ENCODE measurements at regions not wholly inside any gene's neighbourhood (a gene's known extent, or its start where the extent isn't known, plus 50 kb on each side); places are given as distances from the start of the nearest gene placed in this dataset.

- Histone ChIP-seq H3K27me3 (ENCODE audit: low read depth) (no peaks in the 10 kb centered on the region), H3K9me3 (no peaks in the 10 kb centered on the region), H3K27ac (no peak overlapping the region), H3K4me1 (no peaks in the 10 kb centered on the region), H3K4me3 (no peak overlapping the region), H3K36me3 (no peaks in the 10 kb centered on the region)
- intact Hi-C loops (cut with DNase I), result no loop called here
- ATAC-seq (no peak), DNase-seq (no peak)
- no peak for TF ChIP-seq CTCF (IDR thresholded peaks at IDR 0.05)
Observed at GRCh38 chr2:209194717-209195116, 229.1 kb upstream of the MAP2 start.

GRCh38 chr2:209208211-209208610, 215.6 kb upstream of the MAP2 start:
- H3K9me3 ChIP-seq, result no peaks in the 10 kb centered on the region
- intact Hi-C loops (cut with DNase I), result loop anchor here (5.0 kb wide), 1 partner anchor 741 kb away; no protein-coding TSS in a partner anchor
- no peaks in the 10 kb centered on the region for H3K36me3 ChIP-seq
- ATAC-seq (peak in 1 of 2 donors; percentile 44), DNase-seq (peak; percentile 43)
- H3K4me3 ChIP-seq, result no peak overlapping the region
- H3K27me3 ChIP-seq (ENCODE audit: low read depth), result no peaks in the 10 kb centered on the region
- TF ChIP-seq CTCF (IDR thresholded peaks at IDR 0.05), result peak; percentile 56
- no peaks in the 10 kb centered on the region for H3K4me1 ChIP-seq
- H3K27ac ChIP-seq, result no peak overlapping the region

DNA sequence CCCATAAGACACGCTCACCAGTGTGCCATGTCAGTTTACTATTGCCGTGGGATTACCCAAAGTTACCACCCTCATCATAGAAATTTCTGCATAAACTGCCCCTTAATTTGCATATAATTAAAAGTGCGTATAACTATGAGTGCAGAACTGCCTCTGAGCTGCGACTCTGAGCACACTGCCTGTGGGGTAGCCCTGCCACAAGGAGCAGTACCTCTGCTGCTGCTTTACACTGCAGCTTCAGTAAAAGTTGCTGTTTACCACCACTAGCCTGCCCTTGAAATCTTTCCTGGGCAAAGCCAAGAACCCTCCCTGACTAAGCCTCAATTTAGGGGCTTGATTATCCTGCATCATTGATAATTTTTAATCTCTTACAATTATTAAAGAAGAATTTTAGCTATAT, 213.9 kb upstream of the MAP2 start:
- DNase-seq (no peak), ATAC-seq (no peak)
- H3K4me3 ChIP-seq, result no peak overlapping the region
- no peaks in the 10 kb centered on the region for H3K27me3 ChIP-seq (ENCODE audit: low read depth)
- H3K9me3 ChIP-seq, result no peaks in the 10 kb centered on the region
- no peaks in the 10 kb centered on the region for H3K36me3 ChIP-seq
- intact Hi-C loops (cut with DNase I), result loop anchor here (5.0 kb wide), 1 partner anchor 743 kb away; no protein-coding TSS in a partner anchor
- no peaks in the 10 kb centered on the region for H3K4me1 ChIP-seq
- no peak overlapping the region for H3K27ac ChIP-seq
- no peak for TF ChIP-seq CTCF (IDR thresholded peaks at IDR 0.05)

DNA sequence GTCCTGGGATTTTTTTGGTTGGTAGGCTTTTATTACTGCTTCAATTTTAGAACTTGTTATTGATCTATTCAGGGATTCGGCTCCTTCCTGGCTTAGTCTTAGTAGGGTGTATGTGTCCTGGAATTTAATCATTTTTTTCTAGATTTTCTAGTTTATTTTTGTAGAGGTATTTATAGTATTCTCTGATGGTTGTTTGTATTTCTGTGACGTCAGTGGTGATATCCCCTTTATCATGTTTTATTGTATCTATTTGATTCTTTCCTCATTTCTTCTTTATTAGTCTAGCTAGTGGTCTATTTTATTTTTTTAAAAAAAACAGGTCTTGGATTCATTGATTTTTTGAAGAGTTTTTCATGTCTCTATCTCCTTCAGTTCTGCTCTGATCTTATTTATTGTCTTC, 193.3 kb upstream of the MAP2 start:
- ATAC-seq, result no peak
- H3K4me1 ChIP-seq, result no peaks in the 10 kb centered on the region

DNA sequence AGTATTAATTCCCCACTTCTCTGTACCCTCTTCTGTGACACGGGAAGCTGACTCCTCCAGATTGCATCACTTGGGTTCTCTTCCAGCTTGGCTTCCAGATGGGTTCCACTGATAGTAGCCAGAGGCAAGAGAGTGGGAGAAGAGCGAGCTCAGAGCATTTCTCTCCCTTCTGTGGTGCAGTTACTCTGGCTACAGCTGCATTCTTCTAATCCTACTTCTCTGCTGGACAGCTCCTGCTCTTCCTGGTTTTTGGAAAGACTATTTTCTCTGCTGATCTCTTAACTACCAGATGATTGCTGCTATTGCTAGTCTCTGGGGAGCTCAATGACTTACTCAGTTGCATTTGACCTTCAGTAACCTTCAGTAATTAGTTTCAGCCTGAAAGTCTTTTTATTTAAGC, 187.5 kb upstream of the MAP2 start:
- no peak overlapping the region for H3K4me3 ChIP-seq
- H3K27ac ChIP-seq, result no peak overlapping the region
- intact Hi-C loops (cut with DNase I), result no loop called here
- no peak for ATAC-seq
- H3K27me3 ChIP-seq (ENCODE audit: low read depth), result no peaks in the 10 kb centered on the region
- no peak for TF ChIP-seq CTCF (IDR thresholded peaks at IDR 0.05)
- H3K4me1 ChIP-seq, result no peaks in the 10 kb centered on the region
- DNase-seq, result no peak
- no peaks in the 10 kb centered on the region for H3K36me3 ChIP-seq
- H3K9me3 ChIP-seq, result no peaks in the 10 kb centered on the region

More for the DNA sequence above, 193.3 kb upstream of the MAP2 start:
- no peak for DNase-seq
- H3K9me3 ChIP-seq, result no peaks in the 10 kb centered on the region
- no peak for TF ChIP-seq CTCF (IDR thresholded peaks at IDR 0.05)
- no peak overlapping the region for H3K27ac ChIP-seq
- intact Hi-C loops (cut with DNase I), result no loop called here
- H3K36me3 ChIP-seq, result no peaks in the 10 kb centered on the region
- no peaks in the 10 kb centered on the region for H3K27me3 ChIP-seq (ENCODE audit: low read depth)
- no peak overlapping the region for H3K4me3 ChIP-seq
